Choroid plexus epithelial cell (primary cell): ENCODE measurements at regions not wholly inside any gene's neighbourhood (a gene's known extent, or its start where the extent isn't known, plus 50 kb on each side); places are given as distances from the start of the nearest gene placed in this dataset.
"Not testable (repeated sequence)": the region's sequence is repeated elsewhere in the genome, so short reads cannot be mapped to it uniquely, and the experiment has no call there.

Experiments
- DNase-seq: peaks from one replicate; pipeline ENCODE4 v3.0.0-alpha.2; 2010; ENCODE audit warnings: low read depth
- H3K4me3 ChIP-seq: 2 replicates; pipeline ENCODE4 v1.5.1; 2011; ENCODE audit warnings: low read depth, mild to moderate bottlenecking, control low read depth, low read length, moderate library complexity
- CTCF ChIP-seq: conservative IDR thresholded peaks from 2 replicates; pipeline ENCODE4 v1.5.1; 2011; ENCODE audit warnings: low read depth, mild to moderate bottlenecking, control low read depth, inconsistent platforms, low read length, moderate library complexity

GRCh38 chr6:2611092-2611491 lies 139.6 kb downstream of the MYLK4 start:
- H3K4me3 ChIP-seq, result no peak overlapping the region
- peak; percentile 37 for TF ChIP-seq CTCF
- DNase-seq, result peak; percentile 73

- DNase-seq, result no peak
- H3K4me3 ChIP-seq, result no peak overlapping the region
- no peak for TF ChIP-seq CTCF
Measured at GRCh38 chr6:2608503-2608902, 142.2 kb downstream of the MYLK4 start.

- H3K4me3 ChIP-seq, result no peak overlapping the region
- no peak for TF ChIP-seq CTCF
- no peak for DNase-seq
Measured at GRCh38 chr6:2600363-2600762, 150.4 kb downstream of the MYLK4 start.

GRCh38 chr6:2599817-2600216 lies 150.9 kb downstream of the MYLK4 start:
- H3K4me3 ChIP-seq, result no peak overlapping the region
- no peak for TF ChIP-seq CTCF
- no peak for DNase-seq

GRCh38 chr6:2598867-2599266 lies 151.9 kb downstream of the MYLK4 start:
- TF ChIP-seq CTCF, result no peak
- DNase-seq, result no peak
- H3K4me3 ChIP-seq, result no peak overlapping the region

- H3K4me3 ChIP-seq, result no peak overlapping the region
- DNase-seq, result no peak
- no peak for TF ChIP-seq CTCF
Measured at GRCh38 chr6:2597991-2598390, 152.7 kb downstream of the MYLK4 start.

- H3K4me3 ChIP-seq, DNase-seq: not testable (repeated sequence)
Measured at GRCh38 chr6:2597457-2597856, 153.3 kb downstream of the MYLK4 start.

- no peak overlapping the region for H3K4me3 ChIP-seq
- no peak for DNase-seq
- peak; percentile 20 for TF ChIP-seq CTCF
Measured at GRCh38 chr6:2596222-2596621, 154.5 kb downstream of the MYLK4 start.
